A549 (cell line): ENCODE measurements at regions not wholly inside any gene's neighbourhood (a gene's known extent, or its start where the extent isn't known, plus 50 kb on each side); places are given as distances from the start of the nearest gene placed in this dataset.

Experiments used
- ATAC-seq, 2 experiments: fragments of 200-7000 bp in 1 of 2; fragments of >200 bp in 1 of 2; cut with Nextera tagmentation in 1 of 2; cut with Tn5 transposase in 1 of 2; 3 replicates each; pipeline versions ENCODE4 v1.8.0 to v1.9.1; 2018 to 2020; ENCODE audit warnings: mild to moderate bottlenecking in 1 of 2, moderate library complexity in 1 of 2
- CTCF ChIA-PET: fragments of 300-600 bp; sonication (Branson Sonifier 250); formaldehyde crosslinking; extraction: SDS; loops from one replicate; lab custom pipeline; 2021; ENCODE audit warnings: antibody characterized with exemption, inconsistent platforms; lab: Yijun Ruan, JAX
- POLR2A ChIA-PET: fragments of 350-600 bp; formaldehyde crosslinking; extraction: SDS; loops from one replicate; lab custom pipeline; 2021; ENCODE audit warnings: antibody characterized with exemption, inconsistent platforms; lab: Yijun Ruan, JAX
- DNase-seq, 2 experiments: peaks; one replicate each; pipeline versions ENCODE4 v3.0.0 to v3.0.0-alpha.2; 2011 to 2016; ENCODE audit warnings: low read depth in 1 of 2, low spot score in 1 of 2
- FAIRE-seq: peaks from 2 replicates; lab custom pipeline; 2011; peaks lifted over from hg19 to GRCh38; lab: Jason Lieb, UNC
- H3K27ac ChIP-seq, 2 experiments: fragments of >200 bp; sonication (Bioruptor Twin); formaldehyde crosslinking; 3 replicates each; pipeline ENCODE4 v1.5.1; 2016 to 2017
- H3K4me1 ChIP-seq: fragments of >200 bp; sonication (Bioruptor Twin); formaldehyde crosslinking; 3 replicates; pipeline ENCODE4 v1.6.1; 2016
- H3K4me2 ChIP-seq: fragments of >200 bp; sonication (Bioruptor Twin); formaldehyde crosslinking; 3 replicates; pipeline ENCODE4 v1.6.1; 2016
- H3K4me3 ChIP-seq: fragments of >200 bp; sonication (Bioruptor Twin); formaldehyde crosslinking; 3 replicates; pipeline ENCODE4 v1.5.1; 2016
- H3K9me3 ChIP-seq: fragments of >200 bp; sonication (Bioruptor Twin); formaldehyde crosslinking; 3 replicates; pipeline ENCODE4 v1.6.1; 2016
- ATOH8 ChIP-seq: fragments of 250-450 bp; sonication (Bioruptor Pico); IDR thresholded peaks from 2 replicates; pipeline ENCODE4 v1.5.0; 2020; ENCODE audit warnings: low read depth, mild to moderate bottlenecking, moderate library complexity
- BCL3 ChIP-seq: fragments of >200 bp; sonication (Bioruptor Twin); formaldehyde crosslinking; IDR thresholded peaks from 3 replicates; pipeline ENCODE4 v1.6.1; 2016
- BHLHE40 ChIP-seq: IDR thresholded peaks from 2 replicates; pipeline ENCODE4 v1.6.1; 2012; ENCODE audit warnings: low read depth, low read length, inconsistent platforms
- CBX2 ChIP-seq: fragments of 200-600 bp; sonication (generic); IDR thresholded peaks from 2 replicates; pipeline ENCODE4 v1.6.1; 2016; ENCODE audit warnings: low read depth, mild to moderate bottlenecking, borderline replicate concordance
- CBX8 ChIP-seq: fragments of 200-600 bp; sonication (generic); IDR thresholded peaks from 2 replicates; pipeline ENCODE4 v1.6.1; 2016
- CEBPB ChIP-seq, 2 experiments: fragments of >200 bp in 1 of 2; sonication (Bioruptor Twin) in 1 of 2; formaldehyde crosslinking in 1 of 2; IDR thresholded peaks; 2 replicates each; pipeline ENCODE4 v1.6.1; 2012 to 2016
- CHD4 ChIP-seq: fragments of 200-600 bp; sonication (generic); IDR thresholded peaks from 2 replicates; pipeline ENCODE4 v1.6.1; 2016; ENCODE audit warnings: antibody characterized with exemption, mild to moderate bottlenecking, borderline replicate concordance
- CTCF ChIP-seq: fragments of >200 bp; sonication (Bioruptor Twin); formaldehyde crosslinking; IDR thresholded peaks from 3 replicates; pipeline ENCODE4 v1.5.1; 2016
- E2F6 ChIP-seq: IDR thresholded peaks from 2 replicates; pipeline ENCODE4 v1.6.1; 2012; ENCODE audit warnings: low read depth, borderline replicate concordance
- EHF ChIP-seq: fragments of 250-450 bp; sonication (Bioruptor Pico); IDR thresholded peaks from 2 replicates; pipeline ENCODE4 v1.5.0; 2020; ENCODE audit warnings: mild to moderate bottlenecking
- ELK1 ChIP-seq: fragments of 150-350 bp; IDR thresholded peaks from 2 replicates; pipeline ENCODE4 v1.6.1; 2014; ENCODE audit warnings: low read depth, mild to moderate bottlenecking, low read length
- EP300 ChIP-seq, 2 experiments: fragments of >200 bp; sonication (Bioruptor Twin); formaldehyde crosslinking; IDR thresholded peaks; 2 replicates in 1 of 2; 3 replicates in 1 of 2; pipeline ENCODE4 v1.6.1; 2016 to 2017
- FOSL2 ChIP-seq, 2 experiments: fragments of 450-650 bp in 1 of 2; fragments of >200 bp in 1 of 2; sonication (Bioruptor Twin) in 1 of 2; formaldehyde crosslinking; IDR thresholded peaks; 2 replicates each; pipeline versions ENCODE4 v1.5.0 to v1.6.1; 2016 to 2020; ENCODE audit warnings: mild to moderate bottlenecking in 1 of 2, moderate library complexity in 1 of 2
- FOXS1 ChIP-seq: fragments of 250-450 bp; sonication (Bioruptor Pico); IDR thresholded peaks from 2 replicates; pipeline ENCODE4 v1.5.0; 2020; ENCODE audit warnings: mild to moderate bottlenecking, moderate library complexity
- GATA3 ChIP-seq: IDR thresholded peaks from 2 replicates; pipeline ENCODE4 v1.6.1; 2012; ENCODE audit warnings: borderline replicate concordance
- HDAC2 ChIP-seq: fragments of 200-600 bp; sonication (generic); IDR thresholded peaks from 2 replicates; pipeline ENCODE4 v1.6.1; 2016
- HOXB13 ChIP-seq: fragments of 250-450 bp; sonication (Bioruptor Pico); IDR thresholded peaks from 2 replicates; pipeline ENCODE4 v1.5.0; 2020; ENCODE audit warnings: low read depth, mild to moderate bottlenecking, moderate library complexity
- HOXB5 ChIP-seq: fragments of 250-450 bp; sonication (Bioruptor Pico); IDR thresholded peaks from 2 replicates; pipeline ENCODE4 v1.5.0; 2020; ENCODE audit warnings: mild to moderate bottlenecking, moderate library complexity
- KDM1A ChIP-seq: fragments of 200-600 bp; sonication (generic); IDR thresholded peaks from 2 replicates; pipeline ENCODE4 v1.6.1; 2016; ENCODE audit warnings: low read depth, mild to moderate bottlenecking
- MAFK ChIP-seq: fragments of 450-650 bp; IDR thresholded peaks from 2 replicates; pipeline ENCODE4 v1.6.1; 2014; ENCODE audit not compliant: partially characterized antibody
- MAX ChIP-seq: IDR thresholded peaks from 2 replicates; pipeline ENCODE4 v1.6.1; 2012
- NFE2L2 ChIP-seq: fragments of 150-350 bp; conservative IDR thresholded peaks from 2 replicates; pipeline ENCODE4 v1.6.1; 2014; ENCODE audit warnings: low read length
- NPAS2 ChIP-seq: fragments of 250-450 bp; sonication (Bioruptor Pico); IDR thresholded peaks from 2 replicates; pipeline ENCODE4 v1.8.0; 2022; ENCODE audit warnings: mild to moderate bottlenecking, moderate library complexity, borderline replicate concordance
- POLR2AphosphoS2 ChIP-seq: conservative IDR thresholded peaks from 2 replicates; pipeline ENCODE4 v1.6.1; 2012; ENCODE audit warnings: low read length, improper control_type of control experiment, inconsistent platforms
- RAD21 ChIP-seq, 2 experiments: fragments of >200 bp in 1 of 2; sonication (Bioruptor Twin) in 1 of 2; formaldehyde crosslinking in 1 of 2; IDR thresholded peaks in 1 of 2; conservative IDR thresholded peaks in 1 of 2; 2 replicates in 1 of 2; 3 replicates in 1 of 2; pipeline ENCODE4 v1.6.1; 2012 to 2018; ENCODE audit warnings: inconsistent platforms in 1 of 2
- RARB ChIP-seq: fragments of 250-450 bp; sonication (Bioruptor Pico); IDR thresholded peaks from 2 replicates; pipeline ENCODE4 v1.8.0; 2021; ENCODE audit warnings: mild to moderate bottlenecking, moderate library complexity
- RCOR1 ChIP-seq: fragments of 150-350 bp; IDR thresholded peaks from 2 replicates; pipeline ENCODE4 v1.6.1; 2014; ENCODE audit warnings: antibody characterized with exemption, low read length, low read depth
- RNF2 ChIP-seq: fragments of 200-600 bp; sonication (generic); IDR thresholded peaks from 2 replicates; pipeline ENCODE4 v1.6.1; 2016; ENCODE audit warnings: low read depth, mild to moderate bottlenecking, antibody characterized with exemption, moderate library complexity, borderline replicate concordance
- TFCP2L1 ChIP-seq: fragments of 250-450 bp; sonication (Bioruptor Pico); IDR thresholded peaks from 2 replicates; pipeline ENCODE4 v1.5.0; 2021; ENCODE audit warnings: mild to moderate bottlenecking
- TP53 ChIP-seq: fragments of 250-450 bp; sonication (Bioruptor Pico); IDR thresholded peaks from 2 replicates; pipeline ENCODE4 v1.5.0; 2021; ENCODE audit warnings: mild to moderate bottlenecking, moderate library complexity
- ZNF302 ChIP-seq: fragments of 250-450 bp; sonication (Bioruptor Pico); IDR thresholded peaks from 2 replicates; pipeline ENCODE4 v1.9.0; 2021; ENCODE audit warnings: inconsistent platforms, mild to moderate bottlenecking, moderate library complexity
- ZSCAN20 ChIP-seq: fragments of 250-450 bp; sonication (Bioruptor Pico); IDR thresholded peaks from 2 replicates; pipeline ENCODE4 v1.8.0; 2022; ENCODE audit warnings: mild to moderate bottlenecking, moderate library complexity
- WGBS: methylation state at CpG from one replicate; pipeline ENCODE4 v1.1.6; 2017; ENCODE audit errors: missing lambda C conversion rate; 5-methylcytosine and 5-hydroxymethylcytosine counted together

- Histone ChIP-seq H3K4me3 (no peak overlapping the region), H3K4me1 (no peaks in the 10 kb centered on the region), H3K9me3 (no peaks in the 10 kb centered on the region), H3K27ac (peak overlapping the region in 1 of 2 experiments; percentile 54; a peak in 1 of 6 replicates), H3K4me2 (no peak overlapping the region)
- ChIA-PET POLR2A (no interaction called here), CTCF (interaction anchor here (1.1 kb wide), 1 partner anchor 13 kb away, joined by 4 read pairs; no protein-coding TSS in a partner anchor)
- TF ChIP-seq RAD21 (conservative IDR thresholded peaks at IDR 0.05 in 1 of 2, IDR thresholded peaks at IDR 0.05 in 1 of 2) (no peak), HOXB5 (CRISPR knock-in tag) (no peak), EHF (CRISPR knock-in tag) (no peak), RARB (CRISPR knock-in tag) (no peak), GATA3 (no peak), HOXB13 (CRISPR knock-in tag) (no peak), E2F6 (no peak), CHD4 (no peak), ZNF302 (no peak), MAFK (no peak), NFE2L2 (no peak), FOSL2 (IDR thresholded peaks at IDR 0.05) (no peak), FOSL2 (CRISPR knock-in tag; IDR thresholded peaks at IDR 0.05) (no peak), RNF2 (no peak), RCOR1 (no peak), BCL3 (no peak), TP53 (CRISPR knock-in tag) (no peak), ZSCAN20 (CRISPR knock-in tag) (no peak), CEBPB (IDR thresholded peaks at IDR 0.05) (no peak), KDM1A (no peak), MAX (no peak)
- no peak for FAIRE-seq
- ATAC-seq: no peak
- no peak for DNase-seq
- 82% methylated on average over 7 of the region's 7 CpGs for WGBS
Observed at GRCh38 chr6:11384531-11385309, 152.3 kb upstream of the NEDD9 start.

- FAIRE-seq: no peak
- Histone ChIP-seq H3K27ac (peak overlapping the region in 1 of 2 experiments; percentile 48; a peak in 2 of 6 replicates), H3K4me3 (no peak overlapping the region), H3K4me2 (no peak overlapping the region), H3K9me3 (0 out of 3 replicates have a peak, but pooled peaks cover 3% of the 10 kb centered on the region), H3K4me1 (no peaks in the 10 kb centered on the region)
- no peak for DNase-seq
- CTCF ChIA-PET: interaction anchor here (1.1 kb wide), 1 partner anchor 114 kb away, joined by 3 read pairs; no protein-coding TSS in a partner anchor
- 94% methylated on average over 7 of the region's 13 CpGs for WGBS
- POLR2A ChIA-PET: no interaction called here
- ATAC-seq: no peak
- TF ChIP-seq ELK1 (no peak), KDM1A (no peak), BHLHE40 (no peak), ATOH8 (CRISPR knock-in tag) (no peak), CHD4 (no peak), RARB (CRISPR knock-in tag) (no peak), TFCP2L1 (no peak), CBX8 (no peak), NPAS2 (CRISPR knock-in tag) (no peak), CTCF (no peak), FOXS1 (CRISPR knock-in tag) (no peak), HDAC2 (no peak), EP300 (IDR thresholded peaks at IDR 0.05) (no peak), MAFK (no peak), POLR2AphosphoS2 (no peak), CBX2 (no peak)
Observed at GRCh38 chr6:11381801-11382513, 149.5 kb upstream of the NEDD9 start.
